HEK293 (cell line): ENCODE measurements at regions not wholly inside any gene's neighbourhood (a gene's known extent, or its start where the extent isn't known, plus 50 kb on each side); places are given as distances from the start of the nearest gene placed in this dataset.

Experiments
- CTCF ChIA-PET: fragments of 350-600 bp; formaldehyde crosslinking; extraction: SDS; loops from one replicate; lab custom pipeline; 2021; ENCODE audit warnings: antibody characterized with exemption; lab: Yijun Ruan, JAX
- POLR2A ChIA-PET: fragments of 300-600 bp; formaldehyde crosslinking; extraction: SDS; loops from one replicate; lab custom pipeline; 2020; ENCODE audit warnings: antibody characterized with exemption, inconsistent platforms; lab: Yijun Ruan, JAX
- H3K27ac ChIP-seq: fragments of 200-500 bp; sonication (Bioruptor generic); 2 replicates; pipeline ENCODE4 v1.5.1; 2014; ENCODE audit warnings: low read depth, low read length, control low read depth, inconsistent platforms; ENCODE audit errors: extremely low read depth
- H3K36me3 ChIP-seq, 2 experiments: fragments of 200-500 bp in 1 of 2; sonication (Bioruptor generic) in 1 of 2; 1 replicate in 1 of 2; 2 replicates in 1 of 2; pipeline ENCODE4 v1.5.1; 2014 to 2017; ENCODE audit warnings: inconsistent platforms in 2 of 2, low read length in 2 of 2; ENCODE audit not compliant: control insufficient read depth in 2 of 2, insufficient read depth in 1 of 2
- H3K4me1 ChIP-seq: fragments of 200-500 bp; sonication (Bioruptor generic); 2 replicates; pipeline ENCODE4 v1.5.1; 2014; ENCODE audit warnings: mild to moderate bottlenecking, low read length, inconsistent platforms; ENCODE audit not compliant: control insufficient read depth, insufficient read depth
- H3K4me3 ChIP-seq: 2 replicates; pipeline ENCODE4 v1.5.1; 2011; ENCODE audit warnings: low read depth, mild to moderate bottlenecking, control low read depth, low read length, moderate library complexity
- H3K9me3 ChIP-seq: fragments of 200-500 bp; sonication (Bioruptor generic); 2 replicates; pipeline ENCODE4 v1.5.1; 2014; ENCODE audit warnings: low read depth, low read length, inconsistent platforms; ENCODE audit not compliant: control insufficient read depth, insufficient read depth
- FEZF1 ChIP-seq: fragments of 450-650 bp; formaldehyde crosslinking; IDR thresholded peaks from 2 replicates; pipeline ENCODE4 v1.5.1; 2016; ENCODE audit warnings: missing biosample characterization, missing genetic modification characterization
- GLIS2 ChIP-seq: fragments of 450-650 bp; formaldehyde crosslinking; IDR thresholded peaks from 2 replicates; pipeline ENCODE4 v1.5.1; 2016; ENCODE audit warnings: missing biosample characterization, missing genetic modification characterization
- MYNN ChIP-seq: fragments of 450-650 bp; formaldehyde crosslinking; IDR thresholded peaks from 2 replicates; pipeline ENCODE4 v1.5.1; 2016; ENCODE audit warnings: missing biosample characterization, missing genetic modification characterization, borderline replicate concordance
- MZF1 ChIP-seq: fragments of 450-650 bp; formaldehyde crosslinking; IDR thresholded peaks from 2 replicates; pipeline ENCODE4 v1.5.1; 2017; ENCODE audit warnings: missing biosample characterization, missing genetic modification characterization, borderline replicate concordance
- RBAK ChIP-seq: fragments of 450-650 bp; formaldehyde crosslinking; IDR thresholded peaks from 2 replicates; pipeline ENCODE4 v1.5.1; 2016; ENCODE audit warnings: missing biosample characterization, missing genetic modification characterization
- SETDB1 ChIP-seq: IDR thresholded peaks from one replicate; pipeline ENCODE4 v1.6.1; 2017; ENCODE audit warnings: mild to moderate bottlenecking, low read length, moderate library complexity, mixed read lengths; ENCODE audit not compliant: insufficient read length
- TRIM28 ChIP-seq: IDR thresholded peaks from 2 replicates; pipeline ENCODE4 v1.6.1; 2011; ENCODE audit warnings: low read length, control low read depth, borderline replicate concordance
- ZBTB8A ChIP-seq: fragments of 450-650 bp; formaldehyde crosslinking; IDR thresholded peaks from 2 replicates; pipeline ENCODE4 v1.5.1; 2016; ENCODE audit warnings: missing biosample characterization, missing genetic modification characterization
- ZFP69B ChIP-seq: fragments of 450-650 bp; formaldehyde crosslinking; IDR thresholded peaks from 2 replicates; pipeline ENCODE4 v1.5.1; 2016; ENCODE audit warnings: missing biosample characterization, missing genetic modification characterization
- ZNF10 ChIP-seq: fragments of 450-650 bp; formaldehyde crosslinking; IDR thresholded peaks from 2 replicates; pipeline ENCODE4 v1.5.1; 2017; ENCODE audit warnings: missing biosample characterization, missing genetic modification characterization
- ZNF155 ChIP-seq: fragments of 450-650 bp; formaldehyde crosslinking; IDR thresholded peaks from 2 replicates; pipeline ENCODE4 v1.5.1; 2016; ENCODE audit warnings: missing biosample characterization, missing genetic modification characterization
- ZNF184 ChIP-seq: fragments of 450-650 bp; IDR thresholded peaks from 2 replicates; pipeline ENCODE4 v1.5.1; 2018; ENCODE audit warnings: missing biosample characterization, mild to moderate bottlenecking, missing genetic modification characterization
- ZNF2 ChIP-seq: fragments of 450-650 bp; formaldehyde crosslinking; IDR thresholded peaks from 2 replicates; pipeline ENCODE4 v1.5.1; 2016; ENCODE audit warnings: missing biosample characterization, missing genetic modification characterization
- ZNF416 ChIP-seq: fragments of 450-650 bp; formaldehyde crosslinking; IDR thresholded peaks from 2 replicates; pipeline ENCODE4 v1.5.1; 2016; ENCODE audit warnings: missing biosample characterization, missing genetic modification characterization
- ZNF521 ChIP-seq: fragments of 450-650 bp; formaldehyde crosslinking; IDR thresholded peaks from 2 replicates; pipeline ENCODE4 v1.5.1; 2017; ENCODE audit warnings: missing biosample characterization, mild to moderate bottlenecking, missing genetic modification characterization
- ZNF560 ChIP-seq: fragments of 450-650 bp; formaldehyde crosslinking; IDR thresholded peaks from 2 replicates; pipeline ENCODE4 v1.5.1; 2017; ENCODE audit warnings: missing biosample characterization, missing genetic modification characterization, borderline replicate concordance
- ZNF670 ChIP-seq: fragments of 450-650 bp; formaldehyde crosslinking; IDR thresholded peaks from 2 replicates; pipeline ENCODE4 v1.5.1; 2016; ENCODE audit warnings: missing biosample characterization, missing genetic modification characterization, low read depth
- TF ChIP-seq, protein P1 (sequence below): fragments of 450-650 bp; formaldehyde crosslinking; IDR thresholded peaks from 2 replicates; pipeline ENCODE4 v1.5.1; 2017; ENCODE audit warnings: missing biosample characterization, missing genetic modification characterization
- TF ChIP-seq, protein P2 (sequence below): fragments of 450-650 bp; formaldehyde crosslinking; IDR thresholded peaks from 2 replicates; pipeline ENCODE4 v1.5.1; 2016; ENCODE audit warnings: missing biosample characterization, missing genetic modification characterization
- TF ChIP-seq, protein P3 (sequence below): fragments of 450-650 bp; formaldehyde crosslinking; IDR thresholded peaks from 2 replicates; pipeline ENCODE4 v1.5.1; 2016; ENCODE audit warnings: missing biosample characterization, missing genetic modification characterization
- TF ChIP-seq, protein P4 (sequence below): fragments of 450-650 bp; formaldehyde crosslinking; IDR thresholded peaks from 2 replicates; pipeline ENCODE4 v1.5.1; 2016; ENCODE audit warnings: missing biosample characterization, missing genetic modification characterization
- TF ChIP-seq, protein P5 (sequence below): fragments of 450-650 bp; formaldehyde crosslinking; IDR thresholded peaks from 2 replicates; pipeline ENCODE4 v1.5.1; 2016; ENCODE audit warnings: missing biosample characterization, missing genetic modification characterization
- TF ChIP-seq, protein P6 (sequence below): fragments of 450-650 bp; formaldehyde crosslinking; IDR thresholded peaks from 2 replicates; pipeline ENCODE4 v1.5.1; 2016; ENCODE audit warnings: missing biosample characterization, missing genetic modification characterization, borderline replicate concordance

DNA sequence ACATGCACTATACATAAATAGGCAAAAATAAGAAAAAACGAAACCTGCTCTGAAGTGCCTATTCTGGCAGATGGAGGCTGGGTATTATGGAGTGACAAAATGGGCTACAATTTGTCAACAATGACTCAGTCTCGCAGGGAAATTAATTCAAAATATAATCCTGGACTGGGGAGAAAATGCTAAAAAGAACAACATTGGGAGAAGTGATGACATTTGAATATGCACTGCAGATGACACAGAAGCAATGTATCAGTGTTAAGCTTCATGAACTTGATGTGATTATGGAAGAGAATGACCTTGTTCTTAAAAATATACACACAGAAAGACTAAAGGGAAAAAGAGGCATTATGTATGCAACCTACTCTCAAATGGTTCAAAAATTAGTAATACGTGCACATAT is 74.8 kb upstream of the PSMD7 start:
- H3K36me3 ChIP-seq: no peaks in the 10 kb centered on the region
- no peak overlapping the region for H3K27ac ChIP-seq
- H3K4me1 ChIP-seq: no peaks in the 10 kb centered on the region
- TF ChIP-seq, protein P1, sequence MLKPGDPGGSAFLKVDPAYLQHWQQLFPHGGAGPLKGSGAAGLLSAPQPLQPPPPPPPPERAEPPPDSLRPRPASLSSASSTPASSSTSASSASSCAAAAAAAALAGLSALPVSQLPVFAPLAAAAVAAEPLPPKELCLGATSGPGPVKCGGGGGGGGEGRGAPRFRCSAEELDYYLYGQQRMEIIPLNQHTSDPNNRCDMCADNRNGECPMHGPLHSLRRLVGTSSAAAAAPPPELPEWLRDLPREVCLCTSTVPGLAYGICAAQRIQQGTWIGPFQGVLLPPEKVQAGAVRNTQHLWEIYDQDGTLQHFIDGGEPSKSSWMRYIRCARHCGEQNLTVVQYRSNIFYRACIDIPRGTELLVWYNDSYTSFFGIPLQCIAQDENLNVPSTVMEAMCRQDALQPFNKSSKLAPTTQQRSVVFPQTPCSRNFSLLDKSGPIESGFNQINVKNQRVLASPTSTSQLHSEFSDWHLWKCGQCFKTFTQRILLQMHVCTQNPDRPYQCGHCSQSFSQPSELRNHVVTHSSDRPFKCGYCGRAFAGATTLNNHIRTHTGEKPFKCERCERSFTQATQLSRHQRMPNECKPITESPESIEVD: no peak
- TF ChIP-seq ZNF155 (tag by site-specific recombination): no peak
- TF ChIP-seq GLIS2 (tag by site-specific recombination): no peak
- TF ChIP-seq ZNF416 (tag by site-specific recombination): no peak
- TF ChIP-seq ZNF521 (tag by site-specific recombination): no peak
- no peak for TF ChIP-seq ZBTB8A (tag by site-specific recombination)
- POLR2A ChIA-PET: no interaction called here
- H3K9me3 ChIP-seq: no peaks in the 10 kb centered on the region
- no peak overlapping the region for H3K4me3 ChIP-seq
- CTCF ChIA-PET: interaction anchor here (0.6 kb wide), 1 partner anchor 9 kb away, joined by 3 read pairs; no protein-coding TSS in a partner anchor

DNA sequence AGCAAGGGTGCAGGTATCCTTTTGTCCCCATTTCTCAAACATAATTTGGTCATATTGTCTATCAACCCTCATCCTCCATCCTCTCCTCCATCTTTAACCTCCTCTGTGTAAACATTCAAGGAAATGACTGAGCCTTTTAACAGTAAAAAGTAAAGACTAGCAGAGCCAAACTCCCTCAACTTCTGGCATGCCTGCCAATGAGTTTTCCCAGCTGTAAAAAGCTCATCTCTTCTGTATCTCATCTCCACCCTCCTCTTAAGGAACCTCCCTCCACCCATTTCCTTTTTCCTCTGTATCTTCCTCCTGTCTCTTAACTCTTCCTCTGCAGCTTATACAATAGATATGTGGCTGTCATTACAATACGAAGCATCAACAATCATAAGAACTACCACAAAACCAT is 76.9 kb upstream of the PSMD7 start:
- POLR2A ChIA-PET: no interaction called here

DNA sequence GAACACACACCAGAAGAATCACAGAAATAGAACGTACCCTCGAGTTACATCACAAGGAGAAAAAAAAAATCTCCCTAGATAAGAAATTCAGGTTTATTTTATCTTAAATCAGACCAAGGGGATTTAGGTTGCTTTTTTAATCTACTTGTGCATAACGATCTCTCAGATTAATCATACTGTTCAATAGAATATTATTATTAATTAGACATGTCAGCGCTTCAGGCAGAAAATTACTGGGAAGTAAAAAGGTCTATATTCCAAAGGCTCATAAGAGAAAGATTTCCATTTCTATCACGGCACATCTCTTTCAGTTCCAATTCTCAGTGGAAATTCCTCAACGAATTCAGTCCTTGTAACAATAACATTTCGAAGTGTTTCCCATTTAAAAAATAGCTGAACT is 77.7 kb upstream of the PSMD7 start:
- Histone ChIP-seq H3K4me3 (no peak overlapping the region), H3K4me1 (no peaks in the 10 kb centered on the region), H3K27ac (no peak overlapping the region), H3K9me3 (no peaks in the 10 kb centered on the region), H3K36me3 (no peaks in the 10 kb centered on the region)
- POLR2A ChIA-PET: no interaction called here
- CTCF ChIA-PET: no interaction called here
- TF ChIP-seq, protein P2, sequence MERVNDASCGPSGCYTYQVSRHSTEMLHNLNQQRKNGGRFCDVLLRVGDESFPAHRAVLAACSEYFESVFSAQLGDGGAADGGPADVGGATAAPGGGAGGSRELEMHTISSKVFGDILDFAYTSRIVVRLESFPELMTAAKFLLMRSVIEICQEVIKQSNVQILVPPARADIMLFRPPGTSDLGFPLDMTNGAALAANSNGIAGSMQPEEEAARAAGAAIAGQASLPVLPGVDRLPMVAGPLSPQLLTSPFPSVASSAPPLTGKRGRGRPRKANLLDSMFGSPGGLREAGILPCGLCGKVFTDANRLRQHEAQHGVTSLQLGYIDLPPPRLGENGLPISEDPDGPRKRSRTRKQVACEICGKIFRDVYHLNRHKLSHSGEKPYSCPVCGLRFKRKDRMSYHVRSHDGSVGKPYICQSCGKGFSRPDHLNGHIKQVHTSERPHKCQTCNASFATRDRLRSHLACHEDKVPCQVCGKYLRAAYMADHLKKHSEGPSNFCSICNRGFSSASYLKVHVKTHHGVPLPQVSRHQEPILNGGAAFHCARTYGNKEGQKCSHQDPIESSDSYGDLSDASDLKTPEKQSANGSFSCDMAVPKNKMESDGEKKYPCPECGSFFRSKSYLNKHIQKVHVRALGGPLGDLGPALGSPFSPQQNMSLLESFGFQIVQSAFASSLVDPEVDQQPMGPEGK (tag by site-specific recombination): no peak
- TF ChIP-seq, protein P3, sequence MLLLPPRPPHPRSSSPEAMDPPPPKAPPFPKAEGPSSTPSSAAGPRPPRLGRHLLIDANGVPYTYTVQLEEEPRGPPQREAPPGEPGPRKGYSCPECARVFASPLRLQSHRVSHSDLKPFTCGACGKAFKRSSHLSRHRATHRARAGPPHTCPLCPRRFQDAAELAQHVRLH (tag by site-specific recombination): no peak
- no peak for TF ChIP-seq ZNF184
- TF ChIP-seq ZNF2: no peak
- TF ChIP-seq, protein P4, sequence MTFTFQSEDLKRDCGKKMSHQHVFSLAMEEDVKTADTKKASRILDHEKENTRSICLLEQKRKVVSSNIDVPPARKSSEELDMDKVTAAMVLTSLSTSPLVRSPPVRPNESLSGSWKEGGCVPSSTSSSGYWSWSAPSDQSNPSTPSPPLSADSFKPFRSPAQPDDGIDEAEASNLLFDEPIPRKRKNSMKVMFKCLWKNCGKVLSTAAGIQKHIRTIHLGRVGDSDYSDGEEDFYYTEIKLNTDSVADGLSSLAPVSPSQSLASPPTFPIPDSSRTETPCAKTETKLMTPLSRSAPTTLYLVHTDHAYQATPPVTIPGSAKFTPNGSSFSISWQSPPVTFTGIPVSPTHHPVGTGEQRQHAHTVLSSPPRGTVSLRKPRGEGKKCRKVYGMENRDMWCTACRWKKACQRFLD (tag by site-specific recombination): no peak
- TF ChIP-seq RBAK (tag by site-specific recombination): no peak
- TF ChIP-seq MYNN (tag by site-specific recombination): no peak
- TF ChIP-seq, protein P5, sequence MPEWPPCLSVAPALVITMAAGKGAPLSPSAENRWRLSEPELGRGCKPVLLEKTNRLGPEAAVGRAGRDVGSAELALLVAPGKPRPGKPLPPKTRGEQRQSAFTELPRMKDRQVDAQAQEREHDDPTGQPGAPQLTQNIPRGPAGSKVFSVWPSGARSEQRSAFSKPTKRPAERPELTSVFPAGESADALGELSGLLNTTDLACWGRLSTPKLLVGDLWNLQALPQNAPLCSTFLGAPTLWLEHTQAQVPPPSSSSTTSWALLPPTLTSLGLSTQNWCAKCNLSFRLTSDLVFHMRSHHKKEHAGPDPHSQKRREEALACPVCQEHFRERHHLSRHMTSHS (tag by site-specific recombination): no peak
- no peak for TF ChIP-seq MZF1 (tag by site-specific recombination)
- TF ChIP-seq, protein P6, sequence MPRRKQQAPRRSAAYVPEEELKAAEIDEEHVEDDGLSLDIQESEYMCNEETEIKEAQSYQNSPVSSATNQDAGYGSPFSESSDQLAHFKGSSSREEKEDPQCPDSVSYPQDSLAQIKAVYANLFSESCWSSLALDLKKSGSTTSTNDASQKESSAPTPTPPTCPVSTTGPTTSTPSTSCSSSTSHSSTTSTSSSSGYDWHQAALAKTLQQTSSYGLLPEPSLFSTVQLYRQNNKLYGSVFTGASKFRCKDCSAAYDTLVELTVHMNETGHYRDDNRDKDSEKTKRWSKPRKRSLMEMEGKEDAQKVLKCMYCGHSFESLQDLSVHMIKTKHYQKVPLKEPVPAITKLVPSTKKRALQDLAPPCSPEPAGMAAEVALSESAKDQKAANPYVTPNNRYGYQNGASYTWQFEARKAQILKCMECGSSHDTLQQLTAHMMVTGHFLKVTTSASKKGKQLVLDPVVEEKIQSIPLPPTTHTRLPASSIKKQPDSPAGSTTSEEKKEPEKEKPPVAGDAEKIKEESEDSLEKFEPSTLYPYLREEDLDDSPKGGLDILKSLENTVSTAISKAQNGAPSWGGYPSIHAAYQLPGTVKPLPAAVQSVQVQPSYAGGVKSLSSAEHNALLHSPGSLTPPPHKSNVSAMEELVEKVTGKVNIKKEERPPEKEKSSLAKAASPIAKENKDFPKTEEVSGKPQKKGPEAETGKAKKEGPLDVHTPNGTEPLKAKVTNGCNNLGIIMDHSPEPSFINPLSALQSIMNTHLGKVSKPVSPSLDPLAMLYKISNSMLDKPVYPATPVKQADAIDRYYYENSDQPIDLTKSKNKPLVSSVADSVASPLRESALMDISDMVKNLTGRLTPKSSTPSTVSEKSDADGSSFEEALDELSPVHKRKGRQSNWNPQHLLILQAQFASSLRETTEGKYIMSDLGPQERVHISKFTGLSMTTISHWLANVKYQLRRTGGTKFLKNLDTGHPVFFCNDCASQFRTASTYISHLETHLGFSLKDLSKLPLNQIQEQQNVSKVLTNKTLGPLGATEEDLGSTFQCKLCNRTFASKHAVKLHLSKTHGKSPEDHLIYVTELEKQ (tag by site-specific recombination): no peak
- TF ChIP-seq ZNF10 (tag by site-specific recombination): no peak
- no peak for TF ChIP-seq FEZF1 (tag by site-specific recombination)
- TF ChIP-seq SETDB1: no peak
- TF ChIP-seq TRIM28: no peak

More for the DNA sequence above, 76.9 kb upstream of the PSMD7 start:
- TF ChIP-seq ZNF560 (tag by site-specific recombination): no peak
- TF ChIP-seq ZNF670 (tag by site-specific recombination): no peak
- no peak for TF ChIP-seq ZFP69B (tag by site-specific recombination)
- no peaks in the 10 kb centered on the region for H3K36me3 ChIP-seq
- no peaks in the 10 kb centered on the region for H3K9me3 ChIP-seq
- no peak overlapping the region for H3K4me3 ChIP-seq
- H3K27ac ChIP-seq: no peak overlapping the region
- no peaks in the 10 kb centered on the region for H3K4me1 ChIP-seq
- CTCF ChIA-PET: no interaction called here
